ENCODE measurements at regions not wholly inside any gene's neighbourhood (a gene's known extent, or its start where the extent isn't known, plus 50 kb on each side); places are given as distances from the start of the nearest gene placed in this dataset.

DNA sequence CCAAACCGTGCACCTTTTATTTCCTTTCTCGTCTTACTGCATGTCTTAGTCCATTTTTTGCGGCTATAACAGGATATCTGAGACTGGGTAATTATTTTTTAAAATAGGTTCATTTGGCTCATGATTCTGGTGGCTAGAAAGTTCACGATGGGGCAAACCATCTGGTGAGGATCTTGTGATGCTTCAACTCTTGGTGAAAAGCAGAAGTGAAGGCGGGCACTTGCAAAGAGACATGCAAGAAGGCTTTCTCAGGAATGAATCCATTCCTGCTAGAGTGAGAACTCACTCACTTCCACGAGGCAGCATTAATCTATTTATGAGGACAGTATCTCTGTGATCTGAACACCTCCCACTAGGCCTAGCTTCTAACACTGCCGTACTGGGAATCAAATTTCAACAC is 327.1 kb upstream of the RBMS1 start:
- Histone ChIP-seq H3K4me1 (ENCODE audit: control insufficient read depth in 1 of 2, insufficient read depth in 2 of 2, low read depth in 1 of 2, low read length in 1 of 2) (no peaks in the 10 kb centered on the region; a peak in 1 of 4 replicates), H2AFZ (ENCODE audit: low read depth) (no peak overlapping the region), H3F3A (replicated peaks; ENCODE audit: insufficient read depth) (no peaks in the 10 kb centered on the region), H3K27me3 (ENCODE audit: insufficient read depth) (no peaks in the 10 kb centered on the region), H4K20me1 (ENCODE audit: insufficient read depth) (no peaks in the 10 kb centered on the region), H3K36me3 (replicated peaks in 1 of 2; ENCODE audit: control insufficient read depth in 1 of 2, insufficient read depth in 2 of 2, low read length in 1 of 2) (no peaks in the 10 kb centered on the region), H3K9me3 (peaks cover 11% of the 10 kb centered on the region; the same call in 1 of the 2 replicates), H3K9ac (no peak overlapping the region), H3K4me3 (ENCODE audit: low read depth in 2 of 2, low read length in 1 of 2) (no peak overlapping the region), H3K4me2 (no peak overlapping the region), H3K79me2 (ENCODE audit: insufficient read depth) (no peaks in the 10 kb centered on the region), H3K27ac (ENCODE audit: low read depth in 2 of 2, low read length in 1 of 2) (no peak overlapping the region), H3K9me2 (no peaks in the 10 kb centered on the region)
- POLR2A ChIA-PET: no interaction called here
- TF ChIP-seq MEF2A (IDR thresholded peaks at IDR 0.05; ENCODE audit: borderline replicate concordance, low read depth): no peak
- TF ChIP-seq RXRA (IDR thresholded peaks at IDR 0.05; ENCODE audit: borderline replicate concordance, low read depth): no peak
- TF ChIP-seq FOSL2 (IDR thresholded peaks at IDR 0.05; ENCODE audit: borderline replicate concordance, low read depth): no peak
- TF ChIP-seq GABPA (IDR thresholded peaks at IDR 0.05; ENCODE audit: low read depth): no peak
- TF ChIP-seq, protein P1, sequence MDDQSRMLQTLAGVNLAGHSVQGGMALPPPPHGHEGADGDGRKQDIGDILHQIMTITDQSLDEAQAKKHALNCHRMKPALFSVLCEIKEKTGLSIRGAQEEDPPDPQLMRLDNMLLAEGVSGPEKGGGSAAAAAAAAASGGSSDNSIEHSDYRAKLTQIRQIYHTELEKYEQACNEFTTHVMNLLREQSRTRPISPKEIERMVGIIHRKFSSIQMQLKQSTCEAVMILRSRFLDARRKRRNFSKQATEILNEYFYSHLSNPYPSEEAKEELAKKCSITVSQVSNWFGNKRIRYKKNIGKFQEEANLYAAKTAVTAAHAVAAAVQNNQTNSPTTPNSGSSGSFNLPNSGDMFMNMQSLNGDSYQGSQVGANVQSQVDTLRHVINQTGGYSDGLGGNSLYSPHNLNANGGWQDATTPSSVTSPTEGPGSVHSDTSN (IDR thresholded peaks at IDR 0.05): no peak
- no peak for TF ChIP-seq EP300 (IDR thresholded peaks at IDR 0.05; ENCODE audit: borderline replicate concordance in 1 of 2, low read depth in 1 of 2, low read length in 1 of 2)
- TF ChIP-seq EZH2phosphoT487 (IDR thresholded peaks at IDR 0.05; ENCODE audit: borderline replicate concordance, low read depth): no peak
- CTCF ChIA-PET: no interaction called here
- 64% methylated on average over 7 of the region's 7 CpGs for WGBS (ENCODE audit: low lambda C conversion rate)
- DNase-seq: no peak

DNA sequence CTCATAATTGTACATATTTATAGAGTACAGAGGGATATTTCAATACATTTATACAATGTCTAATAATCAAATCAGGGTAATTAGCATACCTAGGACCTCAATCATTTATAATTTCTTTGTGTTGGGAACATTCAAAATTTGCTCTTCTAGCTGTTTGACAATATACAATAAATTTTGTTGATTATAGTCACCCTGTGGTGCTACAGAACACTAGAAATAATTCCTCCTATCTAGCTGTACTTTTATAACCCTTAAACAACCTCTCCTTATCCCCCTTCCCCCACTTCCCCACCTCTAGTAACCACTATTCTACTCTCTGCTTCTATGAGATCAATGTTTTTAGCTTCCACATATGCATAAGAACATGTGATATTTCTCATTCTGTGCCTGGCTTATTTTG is 328.4 kb upstream of the RBMS1 start:
- Histone ChIP-seq H3K79me2 (ENCODE audit: insufficient read depth) (no peaks in the 10 kb centered on the region), H3K9me2 (no peaks in the 10 kb centered on the region), H3K36me3 (replicated peaks in 1 of 2; ENCODE audit: control insufficient read depth in 1 of 2, insufficient read depth in 2 of 2, low read length in 1 of 2) (no peaks in the 10 kb centered on the region), H2AFZ (ENCODE audit: low read depth) (no peak overlapping the region), H4K20me1 (ENCODE audit: insufficient read depth) (no peaks in the 10 kb centered on the region), H3K9ac (no peak overlapping the region), H3K4me1 (ENCODE audit: control insufficient read depth in 1 of 2, insufficient read depth in 2 of 2, low read depth in 1 of 2, low read length in 1 of 2) (no peaks in the 10 kb centered on the region; a peak in 1 of 4 replicates), H3K27me3 (ENCODE audit: insufficient read depth) (no peaks in the 10 kb centered on the region), H3K4me3 (ENCODE audit: low read depth in 2 of 2, low read length in 1 of 2) (no peak overlapping the region), H3K9me3 (peaks cover 11% of the 10 kb centered on the region; the same call in 1 of the 2 replicates), H3K27ac (ENCODE audit: low read depth in 2 of 2, low read length in 1 of 2) (no peak overlapping the region), H3K4me2 (no peak overlapping the region), H3F3A (replicated peaks; ENCODE audit: insufficient read depth) (no peaks in the 10 kb centered on the region)
- POLR2A ChIA-PET: no interaction called here
- DNase-seq: no peak
- TF ChIP-seq, protein P2, sequence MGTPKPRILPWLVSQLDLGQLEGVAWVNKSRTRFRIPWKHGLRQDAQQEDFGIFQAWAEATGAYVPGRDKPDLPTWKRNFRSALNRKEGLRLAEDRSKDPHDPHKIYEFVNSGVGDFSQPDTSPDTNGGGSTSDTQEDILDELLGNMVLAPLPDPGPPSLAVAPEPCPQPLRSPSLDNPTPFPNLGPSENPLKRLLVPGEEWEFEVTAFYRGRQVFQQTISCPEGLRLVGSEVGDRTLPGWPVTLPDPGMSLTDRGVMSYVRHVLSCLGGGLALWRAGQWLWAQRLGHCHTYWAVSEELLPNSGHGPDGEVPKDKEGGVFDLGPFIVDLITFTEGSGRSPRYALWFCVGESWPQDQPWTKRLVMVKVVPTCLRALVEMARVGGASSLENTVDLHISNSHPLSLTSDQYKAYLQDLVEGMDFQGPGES (IDR thresholded peaks at IDR 0.05; ENCODE audit: low read depth, low read length): no peak
- TF ChIP-seq, protein P3, sequence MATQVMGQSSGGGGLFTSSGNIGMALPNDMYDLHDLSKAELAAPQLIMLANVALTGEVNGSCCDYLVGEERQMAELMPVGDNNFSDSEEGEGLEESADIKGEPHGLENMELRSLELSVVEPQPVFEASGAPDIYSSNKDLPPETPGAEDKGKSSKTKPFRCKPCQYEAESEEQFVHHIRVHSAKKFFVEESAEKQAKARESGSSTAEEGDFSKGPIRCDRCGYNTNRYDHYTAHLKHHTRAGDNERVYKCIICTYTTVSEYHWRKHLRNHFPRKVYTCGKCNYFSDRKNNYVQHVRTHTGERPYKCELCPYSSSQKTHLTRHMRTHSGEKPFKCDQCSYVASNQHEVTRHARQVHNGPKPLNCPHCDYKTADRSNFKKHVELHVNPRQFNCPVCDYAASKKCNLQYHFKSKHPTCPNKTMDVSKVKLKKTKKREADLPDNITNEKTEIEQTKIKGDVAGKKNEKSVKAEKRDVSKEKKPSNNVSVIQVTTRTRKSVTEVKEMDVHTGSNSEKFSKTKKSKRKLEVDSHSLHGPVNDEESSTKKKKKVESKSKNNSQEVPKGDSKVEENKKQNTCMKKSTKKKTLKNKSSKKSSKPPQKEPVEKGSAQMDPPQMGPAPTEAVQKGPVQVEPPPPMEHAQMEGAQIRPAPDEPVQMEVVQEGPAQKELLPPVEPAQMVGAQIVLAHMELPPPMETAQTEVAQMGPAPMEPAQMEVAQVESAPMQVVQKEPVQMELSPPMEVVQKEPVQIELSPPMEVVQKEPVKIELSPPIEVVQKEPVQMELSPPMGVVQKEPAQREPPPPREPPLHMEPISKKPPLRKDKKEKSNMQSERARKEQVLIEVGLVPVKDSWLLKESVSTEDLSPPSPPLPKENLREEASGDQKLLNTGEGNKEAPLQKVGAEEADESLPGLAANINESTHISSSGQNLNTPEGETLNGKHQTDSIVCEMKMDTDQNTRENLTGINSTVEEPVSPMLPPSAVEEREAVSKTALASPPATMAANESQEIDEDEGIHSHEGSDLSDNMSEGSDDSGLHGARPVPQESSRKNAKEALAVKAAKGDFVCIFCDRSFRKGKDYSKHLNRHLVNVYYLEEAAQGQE (IDR thresholded peaks at IDR 0.05; ENCODE audit: low read depth, low read length): no peak
- TF ChIP-seq, protein P1 (IDR thresholded peaks at IDR 0.05): no peak
- TF ChIP-seq ELF1 (IDR thresholded peaks at IDR 0.05): no peak
- TF ChIP-seq, protein P4, sequence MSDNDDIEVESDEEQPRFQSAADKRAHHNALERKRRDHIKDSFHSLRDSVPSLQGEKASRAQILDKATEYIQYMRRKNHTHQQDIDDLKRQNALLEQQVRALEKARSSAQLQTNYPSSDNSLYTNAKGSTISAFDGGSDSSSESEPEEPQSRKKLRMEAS (IDR thresholded peaks at IDR 0.05; ENCODE audit: low read depth): no peak
- no peak for TF ChIP-seq POLR2AphosphoS5 (IDR thresholded peaks at IDR 0.05; ENCODE audit: low read depth, low read length)
- TF ChIP-seq, protein P5, sequence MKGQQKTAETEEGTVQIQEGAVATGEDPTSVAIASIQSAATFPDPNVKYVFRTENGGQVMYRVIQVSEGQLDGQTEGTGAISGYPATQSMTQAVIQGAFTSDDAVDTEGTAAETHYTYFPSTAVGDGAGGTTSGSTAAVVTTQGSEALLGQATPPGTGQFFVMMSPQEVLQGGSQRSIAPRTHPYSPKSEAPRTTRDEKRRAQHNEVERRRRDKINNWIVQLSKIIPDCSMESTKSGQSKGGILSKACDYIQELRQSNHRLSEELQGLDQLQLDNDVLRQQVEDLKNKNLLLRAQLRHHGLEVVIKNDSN (IDR thresholded peaks at IDR 0.05; ENCODE audit: borderline replicate concordance, low read depth): no peak
- CTCF ChIA-PET: interaction anchor here (0.6 kb wide), 1 partner anchor 298 kb away, joined by 3 read pairs; no protein-coding TSS in a partner anchor

Data from SK-N-SH (cell line).